AG10803 (cell line): ENCODE measurements at regions not wholly inside any gene's neighbourhood (a gene's known extent, or its start where the extent isn't known, plus 50 kb on each side); places are given as distances from the start of the nearest gene placed in this dataset.
"Not testable (repeated sequence)": the region's sequence is repeated elsewhere in the genome, so short reads cannot be mapped to it uniquely, and the experiment has no call there.

Source experiments
- DNase-seq: peaks from one replicate; pipeline ENCODE4 v3.0.0; 2010; ENCODE audit warnings: low read depth
- H3K4me3 ChIP-seq: 2 replicates; pipeline ENCODE4 v1.5.1; 2011; ENCODE audit warnings: mild to moderate bottlenecking, low read length, control low read depth
- TF ChIP-seq, protein P1 (sequence below): conservative IDR thresholded peaks from 2 replicates; pipeline ENCODE4 v1.5.1; 2011; ENCODE audit warnings: mild to moderate bottlenecking, low read length, control low read depth, inconsistent platforms

DNA sequence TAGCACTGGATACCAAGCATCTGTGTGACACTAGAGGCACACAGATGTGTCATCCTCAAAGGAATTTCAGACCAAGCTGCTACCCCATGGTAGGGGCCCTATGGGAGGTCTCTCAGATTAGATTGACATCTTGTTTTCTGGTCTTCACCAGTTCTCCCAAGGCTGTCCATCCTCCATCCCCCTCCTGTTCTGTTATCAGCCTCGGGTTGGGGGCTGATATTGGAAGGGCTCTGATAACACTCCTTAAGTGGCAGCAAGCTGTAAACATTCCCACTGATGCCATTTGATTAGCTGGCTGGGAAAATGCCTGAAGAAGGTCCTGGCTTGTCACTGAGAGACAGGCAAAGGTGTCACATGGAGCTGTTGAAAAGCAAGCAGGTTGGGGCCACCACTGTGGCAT is 185.9 kb upstream of the RBM19 start:
- no peak overlapping the region for H3K4me3 ChIP-seq
- no peak for DNase-seq
- TF ChIP-seq, protein P1, sequence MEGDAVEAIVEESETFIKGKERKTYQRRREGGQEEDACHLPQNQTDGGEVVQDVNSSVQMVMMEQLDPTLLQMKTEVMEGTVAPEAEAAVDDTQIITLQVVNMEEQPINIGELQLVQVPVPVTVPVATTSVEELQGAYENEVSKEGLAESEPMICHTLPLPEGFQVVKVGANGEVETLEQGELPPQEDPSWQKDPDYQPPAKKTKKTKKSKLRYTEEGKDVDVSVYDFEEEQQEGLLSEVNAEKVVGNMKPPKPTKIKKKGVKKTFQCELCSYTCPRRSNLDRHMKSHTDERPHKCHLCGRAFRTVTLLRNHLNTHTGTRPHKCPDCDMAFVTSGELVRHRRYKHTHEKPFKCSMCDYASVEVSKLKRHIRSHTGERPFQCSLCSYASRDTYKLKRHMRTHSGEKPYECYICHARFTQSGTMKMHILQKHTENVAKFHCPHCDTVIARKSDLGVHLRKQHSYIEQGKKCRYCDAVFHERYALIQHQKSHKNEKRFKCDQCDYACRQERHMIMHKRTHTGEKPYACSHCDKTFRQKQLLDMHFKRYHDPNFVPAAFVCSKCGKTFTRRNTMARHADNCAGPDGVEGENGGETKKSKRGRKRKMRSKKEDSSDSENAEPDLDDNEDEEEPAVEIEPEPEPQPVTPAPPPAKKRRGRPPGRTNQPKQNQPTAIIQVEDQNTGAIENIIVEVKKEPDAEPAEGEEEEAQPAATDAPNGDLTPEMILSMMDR, result no peak

DNA sequence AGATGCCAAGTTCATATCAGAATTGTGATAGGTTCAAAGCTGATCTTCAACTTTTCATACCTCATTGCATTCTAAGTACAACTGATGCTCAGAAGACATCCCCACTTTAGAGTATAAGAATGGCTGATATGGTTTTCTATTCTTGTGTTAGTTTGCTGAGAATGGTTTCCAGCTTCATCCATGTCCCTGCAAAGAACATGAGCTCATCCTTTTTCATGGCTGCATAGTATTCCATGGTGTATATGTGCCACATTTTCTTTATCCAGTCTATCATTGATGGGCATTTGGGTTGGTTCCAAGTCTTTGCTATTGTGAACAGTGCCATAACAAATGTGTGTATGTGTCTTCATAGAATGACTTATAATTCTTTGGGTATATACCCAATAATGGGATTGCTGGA is 184.5 kb upstream of the RBM19 start:
- H3K4me3 ChIP-seq, DNase-seq: not testable (repeated sequence)

DNA sequence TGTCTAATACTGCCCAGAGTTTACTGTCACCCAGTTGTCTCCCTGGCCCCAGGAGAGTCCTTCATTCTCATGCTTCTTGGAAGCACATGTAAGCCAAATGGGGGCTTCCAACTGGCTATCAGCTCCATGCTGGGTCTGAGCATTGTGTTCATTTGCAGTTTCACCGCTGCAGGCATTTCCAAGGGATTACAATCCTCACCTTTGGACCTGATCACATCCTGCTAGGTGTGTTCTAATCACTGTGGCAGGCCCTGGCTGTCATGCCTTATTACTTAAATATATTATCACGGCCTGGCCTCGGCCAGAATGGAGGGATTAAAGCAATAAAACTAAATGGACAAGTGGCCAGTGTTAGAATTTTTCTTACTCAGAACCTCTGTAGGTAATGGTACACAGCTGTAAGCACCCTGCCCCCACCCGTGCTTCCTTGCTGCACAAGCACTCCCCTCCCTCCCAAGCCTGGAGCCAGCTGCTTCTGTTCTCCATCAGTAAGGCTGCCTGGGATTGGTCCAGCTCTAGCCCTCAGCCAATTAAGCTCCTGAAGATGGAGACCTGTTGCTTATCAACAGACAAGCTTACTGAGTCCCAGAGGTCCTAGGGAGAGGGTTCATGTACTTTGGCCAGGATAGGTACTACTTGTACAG is 175.9 kb upstream of the RBM19 start:
- DNase-seq, result no peak
- TF ChIP-seq, protein P1, result no peak
- H3K4me3 ChIP-seq, result no peak overlapping the region

DNA sequence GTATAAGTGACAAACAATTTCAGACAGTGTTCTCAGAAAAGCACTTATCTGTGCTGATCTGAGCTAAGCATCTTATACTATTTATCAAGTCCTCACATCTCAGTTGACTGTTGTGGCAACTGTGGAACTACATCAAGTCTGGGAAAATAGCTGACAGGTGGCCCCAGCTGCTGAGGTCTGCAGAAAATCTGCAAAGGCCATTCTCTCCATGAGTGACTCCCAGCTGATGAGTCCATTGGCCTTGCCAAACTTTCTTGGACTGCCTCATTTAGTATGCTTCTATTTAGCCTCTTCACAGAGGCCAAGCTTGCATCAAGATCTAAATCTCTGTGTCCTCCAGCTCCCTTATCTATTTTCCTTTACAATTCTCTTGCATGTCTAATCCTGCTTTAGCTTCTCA is 174.5 kb upstream of the RBM19 start:
- no peak overlapping the region for H3K4me3 ChIP-seq
- TF ChIP-seq, protein P1, result no peak
- no peak for DNase-seq

DNA sequence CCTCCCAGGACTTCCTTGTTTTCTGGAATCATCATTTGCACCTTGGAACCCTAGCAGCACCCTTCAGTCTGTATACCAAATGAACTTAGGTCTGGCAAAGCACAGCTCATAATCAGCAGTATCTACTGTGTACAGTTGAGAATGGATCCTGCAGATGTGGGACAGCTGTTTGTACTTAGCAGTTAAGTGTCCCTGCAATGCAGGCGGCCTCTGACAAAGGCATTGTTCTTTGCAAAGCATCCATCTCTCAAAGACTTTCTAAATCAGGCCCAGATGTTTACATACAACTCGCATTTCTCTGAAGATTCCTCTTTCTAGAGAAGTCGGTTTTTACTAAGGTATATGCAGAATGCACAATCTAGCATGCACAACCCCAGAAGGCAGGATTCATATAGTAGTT is 170.5 kb upstream of the RBM19 start:
- no peak overlapping the region for H3K4me3 ChIP-seq
- peak; percentile 71 for DNase-seq
- TF ChIP-seq, protein P1, result no peak

DNA sequence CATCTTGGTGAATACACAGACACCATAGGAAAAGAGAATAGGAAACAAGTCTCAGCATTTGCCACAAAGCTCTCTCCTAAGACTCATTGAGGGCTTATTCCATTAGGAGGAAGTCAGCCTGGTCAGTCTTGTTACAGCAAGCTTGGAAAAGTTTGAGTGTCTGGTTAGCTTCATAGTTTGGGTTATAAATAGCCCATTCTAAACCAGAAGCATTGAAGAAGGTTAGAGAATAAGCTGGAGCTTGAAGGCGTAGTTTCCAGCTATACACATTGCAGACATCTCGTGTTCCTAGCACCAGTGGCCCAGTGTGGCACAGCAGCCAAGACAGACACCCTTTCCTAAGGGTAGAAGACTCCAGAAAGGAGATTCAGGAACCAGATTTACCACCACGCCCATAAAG is 168.8 kb upstream of the RBM19 start:
- TF ChIP-seq, protein P1, result no peak
- H3K4me3 ChIP-seq, result no peak overlapping the region
- no peak for DNase-seq

DNA sequence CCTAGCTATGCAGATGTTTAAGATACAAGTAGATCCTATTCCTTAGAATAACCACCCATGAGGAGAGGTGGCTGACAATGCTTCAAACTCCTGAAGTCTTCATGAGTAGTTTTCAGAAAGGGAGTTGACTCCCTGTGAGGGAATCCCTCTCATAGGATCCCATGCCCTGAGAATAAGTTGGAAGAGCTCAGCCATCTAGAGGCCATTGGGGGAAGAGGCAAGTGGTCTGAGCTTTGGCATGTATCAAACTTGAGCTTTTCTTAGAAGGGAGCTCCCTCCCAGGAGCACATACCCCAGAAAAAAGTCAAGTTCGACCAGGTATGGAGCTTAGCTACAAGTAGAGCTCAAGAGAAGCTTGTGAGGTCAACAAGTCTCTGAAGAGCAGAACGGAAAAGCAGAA is 165.7 kb upstream of the RBM19 start:
- H3K4me3 ChIP-seq, result no peak overlapping the region
- no peak for DNase-seq
- TF ChIP-seq, protein P1, result peak; percentile 33

DNA sequence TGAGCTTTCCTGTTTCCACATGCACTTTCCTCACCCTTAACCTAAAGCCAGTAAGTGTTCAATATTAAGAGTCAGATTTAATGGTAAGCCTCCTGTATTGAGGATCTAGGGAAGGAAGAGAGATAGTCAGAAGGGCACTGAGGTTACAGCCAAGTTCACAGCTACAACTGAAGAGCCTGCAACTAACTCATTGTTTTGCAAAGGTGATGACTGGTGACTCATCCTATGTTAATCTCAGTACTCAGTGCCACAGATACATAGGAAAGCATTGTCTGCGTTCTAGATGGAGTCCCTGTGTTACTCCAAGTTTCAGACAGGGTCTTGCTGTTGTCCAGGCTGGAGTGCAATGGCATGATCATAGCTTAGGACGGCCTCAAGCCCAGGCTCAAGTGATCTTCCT is 157.0 kb upstream of the RBM19 start:
- no peak overlapping the region for H3K4me3 ChIP-seq
- no peak for DNase-seq
- TF ChIP-seq, protein P1, result no peak
